ENCODE measurements at regions not wholly inside any gene's neighbourhood (a gene's known extent, or its start where the extent isn't known, plus 50 kb on each side); places are given as distances from the start of the nearest gene placed in this dataset.
"Not testable (repeated sequence)": the region's sequence is repeated elsewhere in the genome, so short reads cannot be mapped to it uniquely, and the experiment has no call there.

DNA sequence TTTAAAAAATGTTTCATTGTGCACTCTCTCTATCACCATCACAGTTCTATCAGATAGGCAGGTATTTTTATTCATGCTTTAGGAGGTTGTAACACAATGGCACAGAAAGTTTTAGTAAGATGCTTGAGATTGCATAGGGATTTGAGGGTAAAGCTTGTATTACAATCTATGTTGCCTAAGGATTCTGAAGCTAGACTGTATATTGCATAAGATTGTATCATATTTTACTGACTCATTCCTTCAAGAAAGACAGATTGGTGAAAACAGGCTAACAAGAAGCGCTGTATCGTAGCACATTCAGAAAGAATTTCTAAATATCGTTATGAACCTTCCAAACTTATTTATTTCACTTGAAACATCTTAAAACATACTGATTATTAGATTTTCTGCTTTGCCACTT lies 577.7 kb downstream of the EBF1 start:
- no peak for DNase-seq (ENCODE audit: low read depth in 4 of 4, low spot score in 1 of 4)

DNA sequence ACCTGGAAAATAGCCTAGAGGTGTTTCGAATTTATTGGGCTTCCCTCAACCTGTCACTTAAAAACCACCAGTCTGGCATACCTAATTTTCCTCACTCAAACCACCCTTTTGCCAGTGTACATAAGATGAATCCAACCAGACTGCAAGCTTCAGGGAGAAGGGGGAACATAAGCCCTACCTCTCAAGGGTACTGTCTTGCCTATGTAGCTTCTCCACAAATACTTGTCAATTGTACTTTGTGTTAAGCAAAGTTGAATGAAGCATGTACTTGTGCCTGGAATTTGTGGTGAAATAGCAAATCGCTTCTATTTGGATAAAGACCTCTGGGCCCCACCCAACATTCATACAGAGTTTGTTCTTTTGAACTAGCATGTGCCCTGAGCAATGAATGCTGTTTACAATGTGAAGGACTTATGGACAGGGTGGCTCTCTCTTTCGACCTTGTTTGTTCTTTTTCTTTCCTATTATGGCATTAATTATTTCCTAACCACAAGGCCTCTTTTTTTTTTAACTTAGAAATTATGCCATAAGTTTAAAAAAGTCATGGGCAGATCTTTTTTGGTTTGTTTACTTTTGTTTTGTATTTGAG lies 580.2 kb downstream of the EBF1 start:
- DNase-seq (ENCODE audit: low read depth in 4 of 4, low spot score in 1 of 4): no peak

DNA sequence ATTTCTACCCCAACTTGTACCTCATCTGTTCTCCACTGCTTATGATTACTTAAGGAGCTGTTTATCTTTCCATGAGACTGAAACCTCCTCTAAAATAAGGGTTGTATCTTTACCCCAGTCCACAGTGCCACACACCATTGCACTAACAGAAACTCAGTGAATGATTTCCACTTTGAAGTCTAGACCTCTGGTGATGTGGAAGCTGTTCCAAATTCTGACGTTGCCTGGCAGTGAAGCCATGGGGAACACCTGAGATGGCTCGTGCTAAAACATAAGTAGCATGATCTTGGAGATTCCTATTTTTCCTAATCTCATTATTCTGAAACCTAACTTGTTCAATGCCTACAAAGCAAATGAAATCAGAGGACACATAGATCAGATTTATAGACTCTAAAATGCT lies 583.2 kb downstream of the EBF1 start:
- DNase-seq (ENCODE audit: low read depth in 4 of 4, low spot score in 1 of 4): no peak

DNA sequence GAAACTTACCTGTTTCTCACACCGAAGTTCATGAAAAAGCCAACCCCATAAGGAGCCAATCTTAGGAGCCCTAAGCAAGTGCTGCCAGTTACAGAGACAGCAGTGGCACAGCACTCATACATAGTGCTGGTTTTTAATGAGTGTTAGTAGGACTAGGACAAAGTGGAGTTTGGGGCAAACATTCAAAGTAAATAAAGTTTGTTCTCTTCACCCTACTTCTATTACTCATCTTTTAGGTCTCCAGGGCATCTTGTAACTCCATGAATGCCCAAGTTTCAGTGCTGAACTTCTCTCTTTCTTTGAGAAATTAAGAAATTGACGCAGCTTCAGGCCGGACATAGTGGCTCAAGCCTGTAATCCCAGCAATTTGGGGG lies 584.7 kb downstream of the EBF1 start:
- DNase-seq (ENCODE audit: low read depth in 4 of 4, low spot score in 1 of 4): no peak

DNA sequence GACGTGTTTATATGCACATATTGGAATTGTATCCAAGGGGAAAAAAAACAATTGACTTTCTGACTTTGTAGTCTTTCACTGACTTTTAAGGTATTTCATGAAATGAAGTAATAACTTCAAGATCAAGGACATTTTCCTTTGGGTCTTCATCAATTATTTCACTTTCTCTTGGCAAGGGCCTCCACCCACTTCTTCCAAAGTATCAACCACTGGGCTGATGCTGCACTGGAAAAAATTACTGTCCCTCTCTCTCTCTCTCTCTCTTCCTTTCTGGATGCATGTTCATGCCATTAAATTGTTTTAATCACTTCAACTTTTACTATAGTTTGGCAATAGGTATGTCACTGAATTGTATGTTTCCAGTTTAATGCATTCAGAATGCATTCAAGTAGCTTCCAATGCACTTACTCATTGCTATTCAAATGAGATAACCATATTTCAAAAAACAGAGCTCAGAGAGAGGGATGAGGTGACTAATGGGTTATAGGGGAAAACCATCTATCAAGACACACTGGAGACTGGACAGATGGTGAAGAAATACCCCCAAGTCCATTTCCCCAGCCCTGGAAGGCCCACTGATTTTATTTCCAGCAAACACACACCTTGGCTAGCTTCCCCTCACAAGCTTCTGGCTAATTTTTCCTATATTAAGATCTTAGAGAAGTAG lies 585.3 kb downstream of the EBF1 start:
- no peak for DNase-seq (ENCODE audit: low read depth in 4 of 4, low spot score in 1 of 4)

DNA sequence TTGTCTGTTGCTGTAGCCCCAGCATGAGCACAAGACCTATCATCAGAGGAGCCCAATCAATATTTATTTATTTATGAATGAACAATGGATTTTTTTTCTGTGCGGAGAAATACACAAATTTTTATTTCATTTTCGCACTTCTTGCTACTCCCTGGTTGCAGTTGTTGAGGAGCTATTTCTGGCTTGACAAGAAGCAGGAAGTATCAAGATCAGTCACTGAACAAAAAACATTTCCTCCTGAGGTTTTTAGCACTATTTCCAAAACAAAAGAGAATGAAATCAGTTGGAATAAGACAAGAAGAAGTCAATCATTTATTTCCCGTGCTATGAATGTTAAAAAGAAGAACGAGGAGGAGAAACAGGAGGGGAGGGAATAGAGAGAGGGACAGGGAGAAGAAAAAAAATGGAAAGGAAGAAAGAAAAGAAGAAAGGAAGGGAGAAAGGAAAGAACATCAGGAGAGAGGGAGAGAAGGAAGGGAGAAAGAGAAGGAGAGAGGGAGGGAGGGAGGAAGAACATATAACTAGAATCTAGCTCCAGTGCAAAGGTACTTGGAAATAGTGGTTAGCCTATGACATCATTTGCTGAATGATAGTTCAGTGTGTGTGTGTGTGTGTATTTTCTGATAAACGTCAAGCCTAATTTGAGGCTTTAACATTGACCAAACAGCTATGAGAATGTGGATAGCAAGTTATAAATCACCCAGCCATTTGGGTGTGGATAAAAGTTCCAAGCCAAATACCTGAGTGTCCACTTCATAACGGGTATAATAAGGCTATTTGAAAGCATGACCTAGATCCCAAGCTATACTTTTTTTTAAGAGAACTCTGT lies 586.0 kb downstream of the EBF1 start:
- no peak for DNase-seq (ENCODE audit: low read depth in 4 of 4, low spot score in 1 of 4)

DNA sequence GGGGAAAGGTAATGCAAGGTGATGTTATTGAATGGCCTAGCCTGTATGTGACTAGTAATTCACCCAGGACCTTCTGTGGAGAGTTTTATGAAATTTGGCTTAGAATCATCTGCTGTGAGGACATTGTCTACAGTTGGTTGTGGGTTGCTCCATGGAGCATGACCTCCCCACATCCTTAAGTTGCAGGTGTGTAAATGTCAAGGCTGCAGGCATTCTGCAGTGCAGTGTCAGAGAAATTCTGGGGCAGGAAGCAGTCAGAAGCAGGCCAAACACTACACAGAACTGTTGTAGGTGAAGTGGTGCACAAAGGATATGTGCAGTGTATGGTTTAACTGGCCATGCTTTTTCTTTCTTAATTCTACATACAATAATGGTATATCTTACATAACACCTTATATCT lies 588.3 kb downstream of the EBF1 start:
- no peak for DNase-seq (ENCODE audit: low read depth in 4 of 4, low spot score in 1 of 4)

DNA sequence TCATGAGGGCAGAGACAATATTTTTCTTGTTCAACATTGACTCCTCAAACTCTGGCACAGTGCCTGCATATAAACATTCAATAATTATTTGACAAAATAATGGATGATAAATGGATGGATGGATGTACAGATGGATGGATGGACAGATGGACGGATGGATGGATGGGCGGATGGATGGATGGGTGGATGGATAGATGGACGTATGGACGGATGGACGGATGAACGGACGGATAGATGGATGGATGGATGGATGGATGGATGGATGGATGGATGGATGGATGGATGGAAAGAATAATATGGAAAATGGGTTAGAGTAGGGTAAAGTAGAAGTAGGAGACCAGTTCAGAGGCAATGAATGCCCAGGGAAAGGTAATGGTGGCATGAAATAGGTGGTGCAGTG lies 589.2 kb downstream of the EBF1 start:
- DNase-seq (ENCODE audit: low read depth in 4 of 4, low spot score in 1 of 4): no peak

DNA sequence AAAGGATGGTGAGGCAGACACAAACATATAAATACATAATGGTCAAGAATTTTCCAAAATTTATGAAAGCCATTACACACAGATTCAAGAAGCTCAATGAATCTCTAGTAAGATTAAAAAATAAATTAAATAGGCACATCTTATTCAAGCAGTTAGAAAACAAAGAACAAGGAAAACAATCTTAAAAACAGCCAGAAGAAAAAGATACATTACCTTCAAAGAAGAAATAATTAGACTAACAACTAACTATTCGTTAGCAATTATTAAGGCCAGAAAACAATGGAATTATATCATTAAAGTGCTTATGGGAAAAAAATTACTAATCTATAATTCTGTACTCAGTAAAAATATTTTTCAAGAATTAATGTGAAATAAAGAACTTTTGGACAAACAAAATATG lies 593.1 kb downstream of the EBF1 start:
- DNase-seq (ENCODE audit: low read depth in 4 of 4, low spot score in 1 of 4): no peak

DNA sequence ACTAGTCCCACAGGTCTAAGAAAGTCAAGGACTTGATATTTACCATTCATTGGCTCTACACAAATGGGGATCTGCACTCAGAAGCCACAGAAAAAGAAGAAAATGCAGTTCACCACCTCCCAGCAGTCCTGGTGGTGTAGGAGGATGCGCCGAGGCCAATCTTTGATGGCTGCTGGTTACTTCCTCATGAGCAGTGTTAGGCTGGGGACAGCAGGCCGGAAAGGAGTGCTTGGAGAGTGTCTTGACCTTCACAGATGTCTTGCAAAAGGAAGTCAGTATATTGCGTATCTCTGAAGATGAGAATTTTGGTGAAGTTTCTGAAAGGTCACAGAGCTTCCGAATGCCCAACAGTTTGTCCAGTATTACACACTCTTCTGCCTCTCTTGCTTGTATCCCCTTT lies 597.0 kb downstream of the EBF1 start:
- DNase-seq (ENCODE audit: low read depth in 4 of 4, low spot score in 1 of 4): no peak

DNA sequence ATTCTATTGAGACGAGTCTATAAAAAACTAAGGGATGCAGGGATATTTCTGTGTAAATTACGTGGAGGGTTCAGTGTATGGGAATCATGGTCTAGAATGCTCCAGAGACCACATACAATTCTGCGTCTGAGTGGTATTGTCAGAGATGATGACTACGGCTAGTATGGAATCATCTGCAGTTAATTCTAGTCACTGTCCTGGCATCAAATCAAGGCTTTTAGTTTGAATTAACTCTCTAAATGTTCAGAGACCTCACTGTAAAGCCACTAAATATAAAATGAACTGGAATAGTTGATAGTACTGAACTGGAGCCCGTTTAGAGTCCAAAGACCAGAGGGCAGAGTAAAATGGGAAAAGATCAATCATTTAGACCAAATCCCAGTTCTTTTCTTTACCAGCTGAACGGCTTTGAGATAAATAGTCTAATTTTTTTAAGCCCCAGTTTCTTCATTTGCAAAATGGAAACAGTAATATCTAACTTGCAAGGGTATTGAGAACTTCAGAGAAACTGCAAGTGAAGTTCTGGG lies 599.8 kb downstream of the EBF1 start:
- no peak for DNase-seq (ENCODE audit: low read depth in 4 of 4, low spot score in 1 of 4)

DNA sequence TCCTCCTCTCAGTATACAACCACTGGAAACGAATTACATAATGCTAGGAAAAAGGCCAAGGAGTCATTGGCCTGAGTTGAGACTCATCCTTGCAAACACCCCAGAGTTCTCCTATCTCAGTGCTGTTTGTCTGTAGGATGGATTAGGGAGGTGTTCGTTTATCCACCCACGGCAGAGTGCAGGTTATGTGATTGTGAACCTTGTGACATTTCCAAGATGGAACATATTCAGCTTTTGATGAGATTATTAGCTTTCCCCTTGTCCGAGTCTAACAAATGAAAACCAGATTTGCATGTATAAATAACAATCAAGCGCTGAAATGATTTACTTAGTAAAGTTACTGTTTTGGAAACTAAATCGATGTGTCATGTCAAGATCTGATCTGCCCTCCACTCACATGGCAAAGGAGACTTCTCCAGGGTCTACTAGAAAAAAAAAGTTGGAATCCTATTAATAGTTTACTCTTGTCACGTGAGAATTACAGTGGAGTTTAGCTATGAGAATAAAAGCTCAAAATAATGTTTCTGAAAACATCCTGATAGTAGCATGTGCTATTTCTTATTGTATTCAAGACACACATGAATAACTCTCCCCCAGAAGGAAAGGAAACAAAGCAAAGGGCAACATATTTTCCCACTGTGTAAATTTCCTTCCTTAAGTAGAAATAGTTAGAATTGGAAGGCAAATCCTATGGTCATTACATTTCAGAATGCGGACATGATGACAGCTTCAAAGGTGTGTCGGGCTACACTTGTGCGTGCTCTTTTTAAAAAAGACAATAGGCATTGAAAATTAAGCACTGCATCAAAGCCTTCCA lies 600.4 kb downstream of the EBF1 start:
- no peak for DNase-seq (ENCODE audit: low read depth in 4 of 4, low spot score in 1 of 4)

DNA sequence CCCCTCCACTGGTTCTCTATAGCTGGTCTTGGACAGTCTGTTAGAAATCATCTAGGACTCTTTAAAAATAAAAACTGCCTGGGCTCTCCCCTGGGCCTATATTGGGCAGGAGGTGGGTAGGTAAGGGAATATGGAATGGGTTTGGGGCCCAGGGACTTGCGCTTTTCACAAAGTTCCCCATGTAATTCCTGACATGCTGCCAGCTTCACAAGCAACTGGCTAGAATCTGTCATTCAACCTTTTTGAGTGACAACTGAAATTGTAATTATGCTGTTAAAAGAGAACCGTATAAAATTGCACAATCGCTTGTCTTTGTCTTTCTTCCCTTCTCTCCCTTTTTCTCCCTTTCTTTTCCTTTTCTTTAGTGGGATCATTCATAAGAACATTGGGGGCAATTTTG lies 603.1 kb downstream of the EBF1 start:
- DNase-seq (ENCODE audit: low read depth in 4 of 4, low spot score in 1 of 4): no peak

DNA sequence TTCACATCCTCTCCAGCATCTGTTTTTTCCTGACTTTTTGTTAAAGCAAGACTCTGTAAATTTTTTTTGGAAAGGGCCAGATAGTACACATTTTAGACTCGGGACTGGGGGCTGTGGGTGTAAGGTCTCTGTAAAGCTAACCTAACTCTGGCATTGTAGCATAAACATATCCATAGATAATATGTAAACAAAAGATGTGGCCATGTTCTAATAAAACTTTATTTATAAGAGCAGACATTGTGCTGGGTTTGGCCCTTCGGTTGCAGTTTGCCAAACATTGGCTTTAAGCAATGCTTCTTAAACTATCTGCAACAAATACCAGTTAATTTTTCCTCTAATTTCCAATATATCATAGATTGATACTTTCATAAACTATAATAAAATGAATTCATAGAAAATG lies 605.2 kb downstream of the EBF1 start:
- no peak for DNase-seq (ENCODE audit: low read depth in 4 of 4, low spot score in 1 of 4)

DNA sequence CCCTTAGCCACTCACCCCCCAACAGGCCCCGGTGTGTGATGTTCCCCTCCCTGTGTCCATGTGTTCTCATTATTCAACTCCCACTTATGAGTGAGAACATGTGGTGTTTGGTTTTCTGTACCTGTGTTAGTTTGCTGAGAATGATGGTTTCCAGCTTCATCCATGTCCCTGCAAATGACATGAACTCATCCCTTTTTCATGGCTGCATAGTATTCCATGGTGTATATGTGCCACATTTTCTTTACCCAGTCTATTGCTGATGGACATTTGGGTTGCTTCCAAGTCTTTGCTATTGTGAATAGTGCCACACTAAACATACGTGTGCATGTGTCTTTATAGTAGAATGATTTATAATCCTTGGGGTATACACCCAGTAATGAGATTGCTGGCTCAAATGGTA lies 605.7 kb downstream of the EBF1 start:
- DNase-seq (ENCODE audit: low read depth in 4 of 4, low spot score in 1 of 4): not testable (repeated sequence)

DNA sequence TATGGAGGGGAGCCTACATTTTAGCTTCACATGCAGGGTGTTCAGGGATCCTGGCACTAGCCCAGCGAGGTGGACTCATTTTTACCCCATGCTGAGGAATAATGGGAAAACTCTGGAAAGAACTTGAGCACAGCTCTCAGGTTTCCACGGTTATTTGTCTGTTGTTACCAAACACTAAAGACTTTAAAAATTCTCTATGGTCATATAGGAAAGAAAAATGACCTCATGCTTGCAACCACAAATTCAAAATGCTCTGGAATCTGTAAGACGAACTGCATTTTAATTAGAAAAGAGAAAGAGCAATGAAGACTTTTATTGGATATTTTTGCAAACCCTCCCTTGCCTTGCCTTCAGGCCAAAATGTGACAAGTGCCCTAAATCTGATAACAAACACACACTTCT lies 606.9 kb downstream of the EBF1 start:
- no peak for DNase-seq (ENCODE audit: low read depth in 4 of 4, low spot score in 1 of 4)

DNA sequence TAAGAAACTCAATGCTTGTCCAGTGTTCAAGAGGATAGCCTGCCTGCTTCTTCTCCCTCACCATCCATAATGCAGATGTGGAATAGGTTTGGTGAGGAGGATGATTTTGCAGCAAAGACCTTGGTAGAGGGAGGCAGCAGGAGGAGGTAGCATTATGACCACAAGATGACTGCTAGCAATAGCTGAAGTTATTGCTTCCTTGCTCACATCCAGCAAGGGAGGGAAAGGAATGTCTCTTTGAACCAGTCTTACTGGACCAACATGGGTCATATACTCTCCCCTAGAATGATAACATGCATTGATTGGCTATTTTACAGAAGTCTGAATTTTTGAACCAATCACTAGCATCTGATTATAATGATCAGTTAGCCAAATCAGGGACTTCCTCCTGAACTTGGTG lies 607.6 kb downstream of the EBF1 start:
- no peak for DNase-seq (ENCODE audit: low read depth in 4 of 4, low spot score in 1 of 4)

DNA sequence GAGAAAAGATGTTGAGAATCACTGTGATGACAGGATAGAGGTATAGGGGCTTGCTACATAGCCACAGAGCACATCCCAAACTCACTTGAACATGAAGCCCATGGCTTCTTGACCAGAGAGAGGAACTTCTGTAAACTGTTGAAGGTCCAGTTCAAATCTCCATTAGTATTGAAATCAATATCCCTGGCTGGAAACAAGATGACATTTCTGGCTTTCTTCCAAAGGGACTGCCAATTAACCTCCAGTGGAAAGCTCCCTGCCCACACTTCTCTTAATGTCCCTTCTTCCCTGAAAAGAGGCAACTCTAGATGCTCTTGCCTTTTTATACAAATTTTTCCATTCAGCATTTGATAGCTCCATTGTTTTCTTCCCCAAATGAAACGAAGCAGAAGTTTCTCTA lies 612.1 kb downstream of the EBF1 start:
- DNase-seq (ENCODE audit: low read depth in 4 of 4, low spot score in 1 of 4): no peak

DNA sequence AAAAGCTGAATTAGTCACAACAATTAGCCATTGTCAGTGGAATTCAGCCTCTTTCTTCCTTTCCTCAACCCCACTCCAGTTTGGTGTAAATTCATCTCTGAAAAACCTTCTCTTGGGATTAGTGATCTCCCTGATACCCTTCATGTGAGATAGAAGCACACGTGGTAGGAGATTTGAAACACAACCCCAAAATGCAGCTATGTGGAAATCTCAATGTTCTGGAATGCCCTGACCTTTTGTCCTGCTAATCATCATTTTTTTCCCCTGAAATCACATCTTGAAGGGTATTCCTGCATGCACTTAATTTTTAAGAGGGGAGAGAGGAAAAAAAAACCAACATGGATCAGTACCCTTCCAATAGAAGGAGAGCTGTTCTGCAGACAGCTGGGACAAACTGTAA lies 612.6 kb downstream of the EBF1 start:
- no peak for DNase-seq (ENCODE audit: low read depth in 4 of 4, low spot score in 1 of 4)

DNA sequence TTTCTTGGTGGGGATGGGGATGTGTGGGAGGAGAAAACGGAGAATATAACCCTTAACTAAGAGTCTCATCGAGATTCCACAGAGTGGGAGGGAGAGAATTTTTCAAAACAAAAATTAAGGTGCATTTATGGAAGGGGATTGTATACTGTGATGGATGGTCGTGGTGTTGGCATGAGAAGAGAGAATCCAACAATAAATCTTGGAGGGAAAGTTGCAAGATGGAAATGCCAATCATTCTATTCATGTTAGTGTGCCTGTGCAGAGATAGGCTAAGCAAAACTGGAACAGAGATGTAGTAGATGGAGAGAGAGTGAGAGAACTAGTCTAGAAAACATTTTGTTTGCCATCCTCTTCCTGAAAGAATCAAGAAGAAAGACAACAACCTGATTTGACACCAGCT lies 613.1 kb downstream of the EBF1 start:
- DNase-seq (ENCODE audit: low read depth in 4 of 4, low spot score in 1 of 4): no peak

DNA sequence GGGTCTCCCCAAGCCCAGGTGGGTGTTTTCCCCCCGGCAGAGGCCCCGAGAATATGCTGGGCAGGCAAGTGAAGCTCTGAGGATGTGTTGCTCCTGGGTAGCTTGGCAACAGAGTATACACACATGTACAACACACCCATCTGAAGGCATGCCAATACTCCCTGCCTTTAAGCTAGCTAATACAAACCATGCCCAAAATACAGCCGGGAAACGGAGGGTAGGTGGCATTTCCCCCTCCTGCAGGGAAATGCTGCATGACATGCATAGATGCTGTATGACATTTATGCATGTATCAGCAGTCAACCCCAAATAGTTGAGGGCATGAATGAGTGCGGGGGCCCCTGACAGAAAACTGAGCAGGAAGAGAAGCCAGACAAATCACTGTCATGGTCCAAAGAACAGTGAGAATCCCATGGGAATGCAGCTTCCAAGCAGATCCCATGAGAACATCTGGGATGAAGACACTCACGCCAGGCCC lies 614.1 kb downstream of the EBF1 start:
- DNase-seq (ENCODE audit: low read depth in 4 of 4, low spot score in 1 of 4): no peak

Measured in stimulated activated CD4-positive, alpha-beta T cell treated with anti-CD3 and anti-CD28 coated beads, Interleukin-1b, Interleukin-23, amount 100 ng/mL, for 24 hours (primary cell).